Skeletal muscle satellite cell (primary cell): ENCODE measurements at regions not wholly inside any gene's neighbourhood (a gene's known extent, or its start where the extent isn't known, plus 50 kb on each side); places are given as distances from the start of the nearest gene placed in this dataset.

Source experiments
- H3K27me3 ChIP-seq: 2 replicates; pipeline ENCODE4 v1.7.0; 2013; ENCODE audit warnings: low read length; ENCODE audit not compliant: control insufficient read depth, insufficient read depth
- H3K36me3 ChIP-seq: 2 replicates; pipeline ENCODE4 v1.7.0; 2013; ENCODE audit warnings: mild to moderate bottlenecking, control low read depth, low read length; ENCODE audit not compliant: insufficient read depth
- H3K4me1 ChIP-seq: 2 replicates; pipeline ENCODE4 v1.7.0; 2013; ENCODE audit warnings: low read length; ENCODE audit not compliant: control insufficient read depth, insufficient read depth
- H3K4me2 ChIP-seq: 2 replicates; pipeline ENCODE4 v1.7.0; 2013; ENCODE audit warnings: mild to moderate bottlenecking, low read length
- H3K4me3 ChIP-seq: 2 replicates; pipeline ENCODE4 v1.7.0; 2013; ENCODE audit warnings: low read length
- H3K9ac ChIP-seq: 2 replicates; pipeline ENCODE4 v1.7.0; 2013; ENCODE audit warnings: mild to moderate bottlenecking, low read depth, low read length, moderate library complexity
- H3K9me3 ChIP-seq: replicated peaks from 2 replicates; pipeline ENCODE4 v1.7.0; 2013; ENCODE audit warnings: mild to moderate bottlenecking, control low read depth, low read length

DNA sequence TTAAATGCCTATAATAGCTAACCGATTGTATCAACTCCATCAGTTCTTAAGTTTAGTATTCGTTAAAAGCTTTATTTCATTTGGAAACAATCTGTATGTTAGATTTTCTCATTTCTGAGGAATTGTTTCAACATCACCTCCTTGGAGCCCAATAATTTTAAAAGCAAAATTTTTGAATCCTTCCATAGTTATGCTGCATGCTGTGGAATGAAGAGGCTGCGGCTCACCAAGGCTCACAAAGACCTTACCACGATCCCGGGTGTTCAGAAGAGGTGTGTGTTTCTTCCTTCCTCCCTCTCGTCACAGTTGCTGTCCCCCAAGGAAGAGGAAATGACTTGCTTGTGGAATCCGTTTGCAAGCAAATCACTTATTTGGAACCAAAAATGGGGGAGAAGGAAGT, 143.8 kb downstream of the FGF1 start:
- Histone ChIP-seq H3K27me3 (no peaks in the 10 kb centered on the region), H3K4me2 (no peak overlapping the region), H3K4me1 (peaks cover 47% of the 10 kb centered on the region), H3K9me3 (no peaks in the 10 kb centered on the region), H3K36me3 (no peaks in the 10 kb centered on the region), H3K4me3 (no peak overlapping the region), H3K9ac (no peak overlapping the region)

DNA sequence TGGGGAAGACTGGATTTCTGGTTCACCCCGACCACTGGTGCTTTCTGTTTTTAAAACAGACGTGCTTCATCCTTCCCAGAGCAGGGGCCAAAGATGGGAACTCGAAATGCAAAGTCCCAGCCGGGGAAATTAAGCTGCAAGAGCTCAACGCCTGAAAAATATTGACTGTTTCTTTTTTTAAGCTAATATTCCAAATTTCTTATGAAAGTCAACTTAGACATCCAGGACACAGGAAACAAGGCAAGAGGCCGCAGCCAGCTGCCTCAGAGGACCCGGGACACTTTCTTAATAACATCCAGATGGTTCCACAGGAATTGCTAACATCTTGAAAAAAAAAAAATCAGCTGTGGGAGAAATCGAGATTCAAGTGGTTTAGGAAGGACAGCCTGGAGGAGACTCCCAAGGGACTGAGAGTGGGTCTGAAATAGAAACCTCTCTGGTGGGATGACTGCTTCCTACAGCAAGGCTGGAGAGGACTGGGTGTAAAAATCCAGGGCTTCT, 144.9 kb downstream of the FGF1 start:
- Histone ChIP-seq H3K9me3 (no peaks in the 10 kb centered on the region), H3K36me3 (no peaks in the 10 kb centered on the region), H3K9ac (no peak overlapping the region), H3K4me1 (peaks cover 46% of the 10 kb centered on the region), H3K4me2 (no peak overlapping the region), H3K4me3 (no peak overlapping the region), H3K27me3 (no peaks in the 10 kb centered on the region)

DNA sequence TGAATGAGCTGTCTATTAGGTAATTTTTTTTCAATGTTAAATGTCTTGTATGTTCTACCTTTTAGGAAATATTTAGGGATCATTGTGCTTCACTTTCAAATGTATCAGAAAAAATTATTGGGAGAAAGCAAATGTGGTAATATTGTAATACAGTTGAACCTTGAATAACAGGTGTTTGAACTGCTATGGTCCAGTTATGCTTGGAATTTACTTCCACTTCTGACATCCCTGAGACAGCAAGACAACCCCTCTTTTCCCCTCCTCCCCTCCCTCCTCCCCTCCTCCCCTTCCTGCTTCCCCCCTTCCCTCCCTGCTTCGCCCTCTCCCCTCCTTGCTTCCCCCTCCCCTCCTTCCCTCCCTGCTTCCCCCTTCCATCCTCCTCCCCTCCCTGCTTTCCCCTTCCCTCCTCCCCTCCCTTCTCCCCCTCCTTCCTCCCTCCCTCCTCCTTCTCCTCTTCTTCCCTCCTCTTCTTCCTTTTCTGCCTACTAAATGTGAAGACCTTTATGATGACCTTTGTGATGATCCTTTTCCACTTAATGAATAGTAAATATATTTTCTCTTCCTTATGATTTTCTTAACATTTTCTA, 146.6 kb downstream of the FGF1 start:
- Histone ChIP-seq H3K9me3 (no peaks in the 10 kb centered on the region), H3K36me3 (no peaks in the 10 kb centered on the region), H3K9ac (no peak overlapping the region), H3K27me3 (no peaks in the 10 kb centered on the region), H3K4me2 (no peak overlapping the region), H3K4me1 (peaks cover 28% of the 10 kb centered on the region), H3K4me3 (no peak overlapping the region)

DNA sequence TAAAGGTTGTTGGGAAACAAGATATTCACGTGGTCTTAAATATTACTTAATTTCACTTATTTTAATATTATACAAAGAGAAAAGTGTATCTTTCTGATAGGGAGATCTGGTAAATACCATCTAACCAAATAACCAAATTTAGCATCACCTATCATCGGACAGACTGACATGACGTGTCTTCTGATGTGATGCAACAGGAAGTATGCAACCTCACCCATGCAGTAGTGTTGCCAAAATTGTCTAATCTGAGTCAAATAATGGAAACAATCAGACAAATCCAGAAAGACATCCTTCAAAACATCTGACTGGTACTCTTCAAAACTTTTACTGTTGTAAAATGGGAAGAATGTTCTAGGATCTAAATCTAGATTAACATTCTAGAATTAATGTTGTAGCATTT, 148.0 kb downstream of the FGF1 start:
- Histone ChIP-seq H3K4me2 (no peak overlapping the region), H3K9ac (no peak overlapping the region), H3K4me1 (peaks cover 15% of the 10 kb centered on the region), H3K9me3 (no peaks in the 10 kb centered on the region), H3K27me3 (no peaks in the 10 kb centered on the region), H3K36me3 (no peaks in the 10 kb centered on the region), H3K4me3 (no peak overlapping the region)

DNA sequence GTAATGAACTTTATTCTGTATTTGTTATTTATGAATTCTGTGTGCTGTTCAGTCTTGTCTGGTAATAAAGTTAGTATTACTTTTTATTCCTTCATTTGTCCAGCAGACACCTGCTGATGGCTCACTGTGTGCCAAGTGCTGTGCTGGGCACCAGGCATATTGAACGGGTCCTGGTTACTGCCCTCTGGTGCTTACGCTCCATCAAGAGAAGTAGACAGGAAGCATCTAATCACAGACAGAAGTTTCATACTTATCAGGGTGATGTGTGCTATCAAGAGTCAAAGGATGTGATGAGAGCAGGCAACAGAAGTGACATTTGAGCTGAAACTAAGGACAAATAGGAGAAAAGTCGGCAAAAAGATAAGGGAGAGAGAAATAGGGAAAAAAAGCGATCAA, 153.1 kb downstream of the FGF1 start:
- Histone ChIP-seq H3K9me3 (no peaks in the 10 kb centered on the region), H3K4me1 (peaks cover 8% of the 10 kb centered on the region), H3K36me3 (no peaks in the 10 kb centered on the region), H3K4me3 (no peak overlapping the region), H3K4me2 (no peak overlapping the region), H3K27me3 (no peaks in the 10 kb centered on the region), H3K9ac (no peak overlapping the region)

DNA sequence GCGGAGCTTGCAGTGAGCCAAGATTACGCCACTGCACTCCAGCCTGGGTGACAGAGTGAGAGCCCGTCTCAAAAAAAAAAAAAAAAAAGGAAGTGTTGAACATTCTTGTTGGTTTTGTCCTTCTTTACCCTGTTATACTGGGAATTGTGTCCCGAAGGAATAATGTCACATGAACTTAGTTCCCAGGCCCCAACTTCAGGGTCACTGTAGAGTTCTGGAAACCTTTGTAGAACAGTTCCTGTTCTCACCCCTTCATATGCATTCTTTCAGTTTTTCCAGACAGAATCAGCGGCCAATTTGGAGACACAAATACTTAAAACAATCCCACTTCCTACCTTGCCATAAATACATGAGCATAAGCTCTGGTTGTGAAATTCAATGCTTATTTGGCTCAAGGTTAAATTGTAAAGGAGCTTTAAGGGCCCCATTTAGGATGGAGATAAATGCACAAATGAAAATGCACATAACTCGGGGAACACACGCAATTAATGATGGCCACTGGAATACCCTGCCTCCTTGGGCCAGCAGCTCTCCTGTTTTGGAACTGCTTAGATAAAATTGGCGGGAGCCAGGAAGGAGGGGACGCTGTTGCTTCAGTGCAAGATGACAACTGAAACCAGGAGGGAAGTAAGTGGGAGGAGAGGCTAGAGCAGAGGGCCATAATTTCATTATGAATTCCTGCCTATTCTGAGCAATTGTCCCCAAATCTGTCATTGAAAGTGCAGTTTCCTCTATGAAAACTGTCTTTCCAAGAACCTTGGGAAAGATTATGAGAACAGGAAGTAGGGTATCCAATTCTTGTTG, 153.7 kb downstream of the FGF1 start:
- Histone ChIP-seq H3K9me3 (no peaks in the 10 kb centered on the region), H3K27me3 (no peaks in the 10 kb centered on the region), H3K4me3 (no peak overlapping the region), H3K4me1 (peaks cover 12% of the 10 kb centered on the region), H3K9ac (no peak overlapping the region), H3K36me3 (no peaks in the 10 kb centered on the region), H3K4me2 (no peak overlapping the region)

DNA sequence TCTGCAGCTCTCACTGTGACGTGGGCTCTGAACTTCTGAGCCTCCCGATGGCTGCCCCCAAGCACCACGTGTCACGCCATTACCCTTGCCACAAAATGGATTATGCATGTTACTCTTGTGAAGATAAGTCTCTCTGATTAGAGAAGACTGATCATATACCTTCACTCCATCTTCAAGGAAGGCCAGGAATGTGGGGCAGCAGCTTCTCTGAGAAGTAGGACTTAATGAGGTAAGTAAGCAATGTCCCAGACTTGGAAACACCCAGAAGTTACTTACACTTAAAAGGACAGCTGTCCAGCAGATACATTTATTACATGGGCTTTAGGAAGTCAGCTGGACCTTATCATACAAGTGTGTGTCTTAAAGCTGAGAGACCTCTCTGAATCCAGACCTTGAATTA, 155.0 kb downstream of the FGF1 start:
- peaks cover 13% of the 10 kb centered on the region for H3K4me1 ChIP-seq

DNA sequence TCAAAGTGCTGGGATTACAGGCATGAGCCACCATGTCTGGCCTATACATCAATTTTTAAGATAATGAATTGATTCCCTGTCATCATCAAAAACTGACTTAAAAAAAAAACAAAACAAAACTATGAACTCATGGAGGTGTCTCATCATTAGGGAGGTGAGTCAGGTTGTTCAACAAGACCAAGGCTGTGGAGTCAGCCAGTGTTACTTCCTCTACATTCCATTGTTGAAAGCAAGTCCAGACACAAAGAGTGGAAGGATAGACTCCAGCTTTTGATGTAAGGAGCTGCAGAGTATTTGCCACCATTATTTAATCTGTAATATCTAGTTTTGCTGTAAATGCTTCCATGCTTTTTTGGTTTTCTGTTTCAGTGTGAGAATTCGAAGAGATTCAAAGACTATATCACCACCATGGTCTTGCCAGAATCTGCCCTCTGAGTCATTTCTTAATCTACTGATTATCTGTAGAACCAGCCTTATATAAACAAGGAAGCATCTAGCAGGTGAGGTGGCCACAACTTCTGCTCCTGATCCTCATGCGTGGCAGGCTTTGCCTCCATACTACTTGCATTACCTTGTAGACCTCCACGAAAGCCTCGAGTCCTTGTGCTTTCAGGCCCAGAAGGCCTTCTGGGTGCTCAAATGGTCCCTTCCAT, 156.1 kb downstream of the FGF1 start:
- Histone ChIP-seq H3K9me3 (no peaks in the 10 kb centered on the region), H3K27me3 (no peaks in the 10 kb centered on the region), H3K4me3 (no peak overlapping the region), H3K4me2 (no peak overlapping the region), H3K9ac (no peak overlapping the region), H3K36me3 (no peaks in the 10 kb centered on the region), H3K4me1 (peaks cover 13% of the 10 kb centered on the region)

More for the DNA sequence above, 155.0 kb downstream of the FGF1 start:
- Histone ChIP-seq H3K27me3 (no peaks in the 10 kb centered on the region), H3K4me2 (no peak overlapping the region), H3K9ac (no peak overlapping the region), H3K4me3 (no peak overlapping the region), H3K9me3 (no peaks in the 10 kb centered on the region), H3K36me3 (no peaks in the 10 kb centered on the region)

DNA sequence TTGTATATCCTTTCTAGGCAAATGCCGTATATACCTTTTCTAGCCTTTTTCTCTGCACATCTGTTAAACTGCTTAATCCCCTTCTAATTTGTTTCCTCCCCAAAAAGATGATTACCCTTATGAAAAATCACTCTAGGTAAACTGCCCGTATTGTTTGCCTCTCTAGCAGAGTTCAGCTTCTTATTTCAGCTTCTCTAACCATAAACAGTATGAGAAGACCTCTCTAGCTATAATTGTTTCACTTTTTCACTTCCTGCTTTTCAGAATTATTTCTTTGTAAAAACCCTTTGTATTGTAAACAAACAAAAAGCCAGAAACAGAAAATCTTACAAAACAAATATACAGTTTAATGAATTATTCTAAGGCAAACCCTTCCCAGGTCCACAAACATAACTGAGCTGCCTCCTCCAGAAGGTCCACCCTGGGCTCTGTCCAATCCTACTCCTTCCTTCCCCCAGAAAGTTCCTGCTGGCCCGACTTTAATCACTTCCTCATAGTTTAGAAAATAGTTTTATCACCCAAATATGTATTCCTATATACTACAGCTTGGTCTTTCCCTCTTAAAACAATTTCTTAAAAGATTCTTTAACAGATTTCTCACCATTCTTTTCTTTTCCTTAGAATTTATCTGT, 158.1 kb downstream of the FGF1 start:
- Histone ChIP-seq H3K36me3 (no peaks in the 10 kb centered on the region), H3K9me3 (no peaks in the 10 kb centered on the region), H3K4me3 (no peak overlapping the region), H3K4me1 (peaks cover 13% of the 10 kb centered on the region), H3K27me3 (no peaks in the 10 kb centered on the region), H3K9ac (no peak overlapping the region), H3K4me2 (no peak overlapping the region)

DNA sequence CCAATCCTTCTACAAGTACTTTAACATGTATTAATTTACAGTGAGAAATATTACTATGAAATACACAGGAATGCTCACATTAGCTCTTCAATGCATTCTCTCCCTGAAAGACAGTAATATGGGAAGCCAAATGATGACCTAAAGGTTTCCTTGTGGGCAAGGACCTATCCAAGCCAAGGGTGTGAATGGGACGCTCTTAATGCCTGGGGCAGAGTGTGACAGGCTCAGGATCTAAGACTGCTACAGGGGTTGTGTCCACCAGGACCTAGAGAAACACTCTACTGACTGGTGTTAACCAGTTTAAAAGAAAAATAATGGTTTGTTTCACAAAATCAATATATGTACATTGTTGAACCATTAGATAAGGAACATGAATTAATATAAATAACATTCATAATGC, 158.7 kb downstream of the FGF1 start:
- Histone ChIP-seq H3K4me3 (no peak overlapping the region), H3K4me1 (peaks cover 13% of the 10 kb centered on the region), H3K27me3 (no peaks in the 10 kb centered on the region), H3K9me3 (no peaks in the 10 kb centered on the region), H3K36me3 (no peaks in the 10 kb centered on the region), H3K4me2 (no peak overlapping the region), H3K9ac (no peak overlapping the region)

DNA sequence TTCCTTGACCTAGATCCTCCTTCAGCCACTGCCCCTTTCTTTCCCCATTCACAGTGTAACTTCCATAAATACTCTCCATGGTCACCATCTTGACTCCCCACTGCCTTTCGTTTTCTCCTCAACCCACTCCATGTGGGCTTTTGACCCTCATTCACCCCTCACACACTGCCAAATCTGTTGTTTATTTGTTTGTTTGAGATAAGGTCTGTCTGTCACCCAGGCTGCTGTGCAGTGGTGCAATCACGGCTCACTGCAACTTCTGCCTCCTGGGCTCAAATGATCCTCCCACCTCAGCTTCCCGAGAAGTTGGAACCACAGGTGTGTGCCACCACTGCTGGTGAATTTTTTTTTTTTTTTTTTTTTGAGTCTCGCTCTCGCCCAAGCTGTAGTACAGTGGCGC, 162.9 kb downstream of the FGF1 start:
- H3K4me2 ChIP-seq, result no peak overlapping the region

More for the DNA sequence above, 162.9 kb downstream of the FGF1 start:
- Histone ChIP-seq H3K36me3 (no peaks in the 10 kb centered on the region), H3K9ac (no peak overlapping the region), H3K4me1 (peaks cover 8% of the 10 kb centered on the region), H3K27me3 (no peaks in the 10 kb centered on the region), H3K4me3 (no peak overlapping the region), H3K9me3 (no peaks in the 10 kb centered on the region)
